AG04450 (cell line): ENCODE measurements at regions not wholly inside any gene's neighbourhood (a gene's known extent, or its start where the extent isn't known, plus 50 kb on each side); places are given as distances from the start of the nearest gene placed in this dataset.

Experiments
- CTCF ChIA-PET: fragments of 300-600, 350-600 bp; formaldehyde crosslinking; extraction: SDS; loops from one replicate; lab custom pipeline; 2022; ENCODE audit warnings: antibody characterized with exemption, inconsistent platforms; lab: Charles Lee
- POLR2A ChIA-PET: fragments of 350-600 bp; formaldehyde crosslinking; extraction: SDS; loops from one replicate; lab custom pipeline; 2021; ENCODE audit warnings: antibody characterized with exemption, inconsistent platforms; lab: Yijun Ruan, JAX
- DNase-seq: peaks from one replicate; pipeline ENCODE4 v3.0.0-alpha.2; 2011; ENCODE audit warnings: low read depth, low spot score
- H3K27ac ChIP-seq: one replicate; pipeline ENCODE4 v1.5.1; 2012; ENCODE audit warnings: low read depth, low read length, control low read depth
- H3K27me3 ChIP-seq: one replicate; pipeline ENCODE4 v1.6.0; 2012; ENCODE audit warnings: low read length; ENCODE audit not compliant: control insufficient read depth, insufficient read depth
- H3K4me3 ChIP-seq: 2 replicates; pipeline ENCODE4 v1.5.1; 2011; ENCODE audit warnings: mild to moderate bottlenecking, low read depth, low read length, control low read depth
- H3K9me3 ChIP-seq: 2 replicates; pipeline ENCODE4 v1.5.1; 2012; ENCODE audit warnings: low read length; ENCODE audit not compliant: control insufficient read depth, insufficient read depth
- TF ChIP-seq, protein P1 (sequence below): IDR thresholded peaks from 2 replicates; pipeline ENCODE4 v1.5.1; 2011; ENCODE audit warnings: low read depth, low read length, control low read depth, inconsistent platforms

DNA sequence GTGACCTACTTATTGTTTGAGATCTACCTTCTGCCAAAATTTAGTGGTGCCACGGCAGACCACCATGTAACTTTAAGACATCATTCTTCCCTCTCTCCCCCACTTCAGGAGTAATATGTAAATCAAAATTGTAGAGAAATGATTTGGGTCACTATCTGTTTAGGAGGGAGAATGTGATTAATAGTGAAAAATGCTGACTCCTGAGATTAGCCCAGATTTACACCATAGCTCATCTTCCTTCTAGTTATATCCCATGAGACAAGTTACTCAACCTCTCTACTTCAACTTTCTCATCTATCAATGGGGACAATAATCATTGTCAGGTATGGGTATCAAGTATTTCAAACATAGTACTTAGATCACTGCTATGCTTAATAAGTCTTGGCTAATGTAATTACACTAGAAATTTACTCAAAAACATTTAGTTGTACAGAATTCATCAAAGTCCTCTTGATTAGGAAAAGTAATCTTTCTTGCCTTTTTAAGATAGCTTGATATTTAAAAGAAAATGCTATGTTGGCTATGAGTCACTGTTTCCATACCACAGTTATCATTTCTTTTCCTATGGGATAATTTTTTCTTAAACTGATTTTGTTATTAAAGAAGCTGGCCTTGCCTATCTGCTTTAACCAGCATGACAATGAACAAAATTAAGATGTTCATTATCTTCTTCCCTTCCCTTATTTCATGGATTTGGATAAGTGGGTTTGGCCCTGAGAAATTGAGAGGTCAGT lies 1038.9 kb upstream of the ZEB2 start:
- ChIA-PET CTCF (interaction anchor here (2.1 kb wide), 1 partner anchor 13 kb away, joined by 5 read pairs; no protein-coding TSS in a partner anchor), POLR2A (no interaction called here)
- no peak overlapping the region for H3K27ac ChIP-seq
- no peaks in the 10 kb centered on the region for H3K27me3 ChIP-seq
- TF ChIP-seq, protein P1, sequence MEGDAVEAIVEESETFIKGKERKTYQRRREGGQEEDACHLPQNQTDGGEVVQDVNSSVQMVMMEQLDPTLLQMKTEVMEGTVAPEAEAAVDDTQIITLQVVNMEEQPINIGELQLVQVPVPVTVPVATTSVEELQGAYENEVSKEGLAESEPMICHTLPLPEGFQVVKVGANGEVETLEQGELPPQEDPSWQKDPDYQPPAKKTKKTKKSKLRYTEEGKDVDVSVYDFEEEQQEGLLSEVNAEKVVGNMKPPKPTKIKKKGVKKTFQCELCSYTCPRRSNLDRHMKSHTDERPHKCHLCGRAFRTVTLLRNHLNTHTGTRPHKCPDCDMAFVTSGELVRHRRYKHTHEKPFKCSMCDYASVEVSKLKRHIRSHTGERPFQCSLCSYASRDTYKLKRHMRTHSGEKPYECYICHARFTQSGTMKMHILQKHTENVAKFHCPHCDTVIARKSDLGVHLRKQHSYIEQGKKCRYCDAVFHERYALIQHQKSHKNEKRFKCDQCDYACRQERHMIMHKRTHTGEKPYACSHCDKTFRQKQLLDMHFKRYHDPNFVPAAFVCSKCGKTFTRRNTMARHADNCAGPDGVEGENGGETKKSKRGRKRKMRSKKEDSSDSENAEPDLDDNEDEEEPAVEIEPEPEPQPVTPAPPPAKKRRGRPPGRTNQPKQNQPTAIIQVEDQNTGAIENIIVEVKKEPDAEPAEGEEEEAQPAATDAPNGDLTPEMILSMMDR, result no peak
- H3K4me3 ChIP-seq, result no peak overlapping the region
- H3K9me3 ChIP-seq, result no peaks in the 10 kb centered on the region
- DNase-seq, result no peak

DNA sequence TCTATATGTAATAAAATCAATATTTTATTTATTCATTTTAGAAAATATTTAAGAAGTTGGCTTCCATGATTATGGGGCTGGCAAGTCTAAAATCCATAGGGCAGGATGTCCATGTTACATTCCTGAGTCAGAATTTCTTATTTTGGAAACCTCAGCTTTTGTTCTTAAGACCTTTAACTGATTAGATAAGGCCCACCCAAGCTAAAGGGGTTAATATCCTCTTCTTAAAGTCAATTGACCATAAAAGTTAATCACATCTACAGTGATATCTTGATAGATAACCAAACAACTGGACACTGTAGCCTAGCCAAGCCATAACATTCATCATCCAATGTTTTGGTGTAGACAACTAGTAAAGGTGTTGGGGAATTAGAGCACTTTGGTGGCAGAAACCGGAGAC lies 1035.4 kb upstream of the ZEB2 start:
- H3K9me3 ChIP-seq, result no peaks in the 10 kb centered on the region
- TF ChIP-seq, protein P1, result no peak
- no peaks in the 10 kb centered on the region for H3K27me3 ChIP-seq
- no peak overlapping the region for H3K27ac ChIP-seq
- ChIA-PET POLR2A (no interaction called here), CTCF (no interaction called here)
- no peak overlapping the region for H3K4me3 ChIP-seq
- no peak for DNase-seq

DNA sequence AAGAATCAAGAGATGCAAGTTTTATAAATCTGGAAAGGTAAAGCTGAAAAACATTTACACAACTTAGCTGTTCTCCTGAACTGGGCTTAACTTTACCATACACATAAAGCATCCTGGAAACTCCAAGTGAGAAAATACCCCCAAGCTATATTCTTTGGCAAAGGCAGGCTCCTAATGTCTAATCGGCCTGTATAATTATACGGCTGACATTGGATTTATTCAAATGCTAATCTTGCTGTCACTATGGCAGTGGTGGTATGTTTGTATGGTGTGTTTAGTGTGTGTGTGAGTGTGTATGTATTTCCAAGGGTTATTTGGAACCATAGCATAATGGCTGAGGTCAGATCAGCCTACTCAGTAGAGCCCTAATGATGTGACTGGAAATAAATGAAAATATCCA lies 1031.8 kb upstream of the ZEB2 start:
- TF ChIP-seq, protein P1, result no peak
- ChIA-PET POLR2A (no interaction called here), CTCF (no interaction called here)
- DNase-seq, result no peak
- Histone ChIP-seq H3K9me3 (no peaks in the 10 kb centered on the region), H3K27me3 (no peaks in the 10 kb centered on the region), H3K27ac (no peak overlapping the region), H3K4me3 (no peak overlapping the region)

DNA sequence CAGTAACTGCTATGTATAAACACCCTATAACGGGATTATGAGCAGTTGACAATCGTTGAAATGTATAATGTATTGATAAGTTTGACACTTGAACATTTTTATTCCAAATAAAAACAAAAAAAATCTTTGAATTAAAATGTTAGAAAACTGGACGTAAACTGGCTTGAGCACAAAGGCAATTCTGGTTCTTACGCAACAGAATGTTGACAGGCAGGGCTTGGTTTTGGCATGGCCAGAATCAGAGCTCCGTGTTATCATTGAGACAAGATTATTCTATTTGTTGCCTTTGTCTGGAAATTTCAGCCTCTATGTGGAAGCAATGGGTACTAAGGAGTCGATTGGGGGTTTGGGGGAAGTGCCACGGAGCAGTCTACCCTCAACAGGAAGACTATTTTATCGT lies 1028.6 kb upstream of the ZEB2 start:
- no peak for DNase-seq
- Histone ChIP-seq H3K9me3 (no peaks in the 10 kb centered on the region), H3K27me3 (no peaks in the 10 kb centered on the region), H3K4me3 (no peak overlapping the region), H3K27ac (no peak overlapping the region)
- TF ChIP-seq, protein P1, result no peak
- POLR2A ChIA-PET, result no interaction called here
- CTCF ChIA-PET, result no interaction called here

DNA sequence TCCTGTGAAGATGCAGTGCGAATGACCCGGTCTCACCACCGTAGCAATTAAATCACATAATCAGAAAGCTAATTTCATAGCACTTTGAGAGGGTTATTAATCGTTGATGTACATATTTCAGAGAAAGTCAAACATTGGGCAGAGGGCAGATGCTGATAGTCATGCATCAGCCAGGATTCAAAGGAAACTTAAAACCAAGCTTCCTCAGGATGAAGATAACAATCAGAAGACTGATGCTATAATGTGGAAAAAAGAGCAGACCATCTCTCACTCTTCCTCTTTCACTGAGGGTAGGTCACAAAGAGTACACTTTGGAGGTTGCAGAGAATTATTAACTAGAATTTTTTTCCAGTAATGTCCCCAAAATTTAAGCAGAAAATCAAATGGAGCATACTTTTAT lies 1027.7 kb upstream of the ZEB2 start:
- H3K27me3 ChIP-seq, result no peaks in the 10 kb centered on the region
- DNase-seq, result no peak
- H3K4me3 ChIP-seq, result no peak overlapping the region
- no peaks in the 10 kb centered on the region for H3K9me3 ChIP-seq
- POLR2A ChIA-PET, result no interaction called here
- TF ChIP-seq, protein P1, result no peak
- H3K27ac ChIP-seq, result no peak overlapping the region
- CTCF ChIA-PET, result no interaction called here
